Keratinocyte (primary cell): ENCODE measurements at regions not wholly inside any gene's neighbourhood (a gene's known extent, or its start where the extent isn't known, plus 50 kb on each side); places are given as distances from the start of the nearest gene placed in this dataset.

Source experiments
- DNase-seq: peaks from one replicate; pipeline ENCODE4 v3.0.0-alpha.2; 2011; ENCODE audit warnings: low read depth, missing footprints, low spot score
- FAIRE-seq: peaks from 2 replicates; lab custom pipeline; 2011; peaks lifted over from hg19 to GRCh38; lab: Jason Lieb, UNC
- H2AFZ ChIP-seq: 2 replicates; pipeline ENCODE4 v1.6.0; 2012; ENCODE audit warnings: low read length, control low read depth, inconsistent platforms; ENCODE audit not compliant: control insufficient read depth
- H3K27ac ChIP-seq: 2 replicates; pipeline ENCODE4 v1.5.1; 2011; ENCODE audit warnings: low read length; ENCODE audit not compliant: control insufficient read depth, insufficient read depth
- H3K27me3 ChIP-seq: 3 replicates; pipeline ENCODE4 v1.6.0; 2011; ENCODE audit warnings: low read length; ENCODE audit not compliant: control insufficient read depth, insufficient read depth; ENCODE audit errors: extremely low read depth
- H3K36me3 ChIP-seq, 2 experiments: 2 replicates in 1 of 2; 3 replicates in 1 of 2; pipeline ENCODE4 v1.5.1; 2011; ENCODE audit warnings: low read length in 2 of 2, mild to moderate bottlenecking in 1 of 2; ENCODE audit not compliant: control insufficient read depth in 2 of 2, insufficient read depth in 2 of 2; ENCODE audit errors: extremely low read depth in 1 of 2
- H3K4me1 ChIP-seq: 3 replicates; pipeline ENCODE4 v1.5.1; 2011; ENCODE audit warnings: low read length; ENCODE audit not compliant: control insufficient read depth, insufficient read depth; ENCODE audit errors: extremely low read depth
- H3K4me2 ChIP-seq: 3 replicates; pipeline ENCODE4 v1.6.0; 2011; ENCODE audit warnings: low read depth, low read length; ENCODE audit not compliant: control insufficient read depth, insufficient read depth; ENCODE audit errors: extremely low read depth
- H3K4me3 ChIP-seq, 3 experiments: fragments of 200-600 bp in 1 of 3; sonication (generic) in 1 of 3; 2 replicates in 2 of 3; 3 replicates in 1 of 3; pipeline ENCODE4 v1.5.1; 2011 to 2016; ENCODE audit warnings: low read length in 3 of 3, mild to moderate bottlenecking in 3 of 3, control low read depth in 2 of 3, inconsistent platforms in 1 of 3, low read depth in 1 of 3, mixed read lengths in 1 of 3, mixed run types in 1 of 3, moderate library complexity in 1 of 3; ENCODE audit not compliant: control insufficient read depth in 2 of 3, insufficient read depth in 2 of 3; ENCODE audit errors: extremely low read depth in 1 of 3
- H3K79me2 ChIP-seq: 2 replicates; pipeline ENCODE4 v1.6.0; 2012; ENCODE audit warnings: low read length; ENCODE audit not compliant: control insufficient read depth, insufficient read depth
- H3K9ac ChIP-seq: 3 replicates; pipeline ENCODE4 v1.6.0; 2011; ENCODE audit warnings: low read length; ENCODE audit not compliant: control insufficient read depth, insufficient read depth; ENCODE audit errors: extremely low read depth
- H3K9me1 ChIP-seq: 3 replicates; pipeline ENCODE4 v1.6.0; 2011; ENCODE audit warnings: low read length; ENCODE audit not compliant: control insufficient read depth, insufficient read depth; ENCODE audit errors: extremely low read depth
- H3K9me3 ChIP-seq: 2 replicates; pipeline ENCODE4 v1.5.1; 2012; ENCODE audit warnings: low read depth, low read length; ENCODE audit not compliant: control insufficient read depth
- H4K20me1 ChIP-seq: 3 replicates; pipeline ENCODE4 v1.6.0; 2011; ENCODE audit warnings: low read length; ENCODE audit not compliant: control insufficient read depth, insufficient read depth; ENCODE audit errors: extremely low read depth
- EZH2 ChIP-seq: IDR thresholded peaks from one replicate; pipeline ENCODE4 v1.6.1; 2012; ENCODE audit warnings: inconsistent platforms, mild to moderate bottlenecking, low read length, moderate library complexity
- dilution Hi-C: fragments of 300-500 bp; cut with MboI; formaldehyde crosslinking; loops from one replicate; pipeline ENCODE4 v1.7.0; 2020; ENCODE audit warnings: low sequenced_read_pairs; ENCODE audit not compliant: extremely low pct_ligation_motif_present
- TF ChIP-seq, protein P1 (sequence below), 3 experiments: IDR thresholded peaks in 1 of 3; conservative IDR thresholded peaks in 1 of 3; optimal IDR thresholded peaks in 1 of 3; 2 replicates in 2 of 3; 3 replicates in 1 of 3; pipeline versions ENCODE3 to v1.5.1; 2011; ENCODE audit warnings: low read length in 3 of 3, mild to moderate bottlenecking in 3 of 3, moderate library complexity in 2 of 3, control low read depth in 1 of 3, inconsistent platforms in 1 of 3; ENCODE audit not compliant: insufficient read depth in 2 of 3; ENCODE audit errors: extremely low read depth in 1 of 3

DNA sequence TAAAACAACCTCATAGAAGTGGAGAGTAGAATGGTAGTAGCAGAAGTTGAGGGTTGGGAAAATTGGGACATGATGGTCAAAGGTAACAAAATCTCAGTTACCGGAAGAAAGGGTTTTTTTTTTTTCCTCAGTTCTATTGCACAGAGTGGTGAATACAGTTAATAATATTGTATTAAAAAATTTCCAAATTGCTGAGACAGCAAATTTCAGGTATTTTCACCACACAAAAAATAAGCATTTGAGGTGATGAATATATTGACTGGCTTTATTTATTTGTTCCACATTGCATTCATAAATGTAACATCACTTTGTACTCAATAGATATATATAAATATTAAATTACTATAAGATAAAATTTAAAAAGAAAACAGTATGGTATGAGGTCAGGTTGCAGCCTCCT lies 373.8 kb downstream of the ETV1 start:
- FAIRE-seq (no peak), DNase-seq (no peak)
- dilution Hi-C loops: no loop called here
- Histone ChIP-seq H3K4me1 (no peaks in the 10 kb centered on the region), H3K27ac (no peak overlapping the region), H3K9me1 (no peaks in the 10 kb centered on the region), H3K27me3 (no peaks in the 10 kb centered on the region), H3K9ac (no peak overlapping the region), H2AFZ (no peak overlapping the region), H3K4me2 (no peak overlapping the region), H3K9me3 (no peaks in the 10 kb centered on the region), H4K20me1 (no peaks in the 10 kb centered on the region), H3K4me3 (no peak overlapping the region), H3K36me3 (no peaks in the 10 kb centered on the region), H3K79me2 (no peaks in the 10 kb centered on the region)
- TF ChIP-seq, protein P1, sequence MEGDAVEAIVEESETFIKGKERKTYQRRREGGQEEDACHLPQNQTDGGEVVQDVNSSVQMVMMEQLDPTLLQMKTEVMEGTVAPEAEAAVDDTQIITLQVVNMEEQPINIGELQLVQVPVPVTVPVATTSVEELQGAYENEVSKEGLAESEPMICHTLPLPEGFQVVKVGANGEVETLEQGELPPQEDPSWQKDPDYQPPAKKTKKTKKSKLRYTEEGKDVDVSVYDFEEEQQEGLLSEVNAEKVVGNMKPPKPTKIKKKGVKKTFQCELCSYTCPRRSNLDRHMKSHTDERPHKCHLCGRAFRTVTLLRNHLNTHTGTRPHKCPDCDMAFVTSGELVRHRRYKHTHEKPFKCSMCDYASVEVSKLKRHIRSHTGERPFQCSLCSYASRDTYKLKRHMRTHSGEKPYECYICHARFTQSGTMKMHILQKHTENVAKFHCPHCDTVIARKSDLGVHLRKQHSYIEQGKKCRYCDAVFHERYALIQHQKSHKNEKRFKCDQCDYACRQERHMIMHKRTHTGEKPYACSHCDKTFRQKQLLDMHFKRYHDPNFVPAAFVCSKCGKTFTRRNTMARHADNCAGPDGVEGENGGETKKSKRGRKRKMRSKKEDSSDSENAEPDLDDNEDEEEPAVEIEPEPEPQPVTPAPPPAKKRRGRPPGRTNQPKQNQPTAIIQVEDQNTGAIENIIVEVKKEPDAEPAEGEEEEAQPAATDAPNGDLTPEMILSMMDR (optimal IDR thresholded peaks at IDR 0.05 in 1 of 3, IDR thresholded peaks at IDR 0.05 in 1 of 3, conservative IDR thresholded peaks at IDR 0.05 in 1 of 3; ENCODE audit: extremely low read depth in 1 of 3, insufficient read depth in 2 of 3, low read length in 3 of 3): no peak
- no peak for TF ChIP-seq EZH2

DNA sequence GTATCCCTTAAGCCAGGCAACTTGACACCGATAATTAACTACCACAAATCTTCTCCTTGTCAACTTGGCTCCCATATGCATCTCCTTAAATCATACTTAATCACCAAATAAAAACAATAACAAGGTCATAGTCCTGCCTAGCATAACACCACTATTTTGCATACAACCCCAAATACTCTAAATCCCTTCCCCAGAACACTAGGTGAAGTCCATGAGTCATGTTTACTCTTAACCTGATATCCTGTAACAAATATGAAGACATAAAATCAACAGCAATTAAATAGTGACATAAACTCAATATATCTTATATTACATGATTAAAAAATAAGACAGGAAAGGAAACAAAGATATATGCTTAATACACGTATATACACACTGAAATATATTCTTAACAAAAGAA lies 362.0 kb downstream of the ETV1 start:
- no peak overlapping the region for H3K4me3 ChIP-seq
- no peak overlapping the region for H3K27ac ChIP-seq
- TF ChIP-seq, protein P1 (optimal IDR thresholded peaks at IDR 0.05 in 1 of 3, IDR thresholded peaks at IDR 0.05 in 1 of 3, conservative IDR thresholded peaks at IDR 0.05 in 1 of 3; ENCODE audit: extremely low read depth in 1 of 3, insufficient read depth in 2 of 3, low read length in 3 of 3): no peak
- TF ChIP-seq EZH2: no peak
- H3K4me2 ChIP-seq: no peak overlapping the region
- H3K9me3 ChIP-seq: no peaks in the 10 kb centered on the region
- no peaks in the 10 kb centered on the region for H3K27me3 ChIP-seq
- no peaks in the 10 kb centered on the region for H3K36me3 ChIP-seq
- peaks cover 2% of the 10 kb centered on the region for H3K4me1 ChIP-seq
- H3K9ac ChIP-seq: no peak overlapping the region
- DNase-seq: no peak
- no peaks in the 10 kb centered on the region for H4K20me1 ChIP-seq
- no peak for FAIRE-seq
- dilution Hi-C loops: no loop called here
- H3K9me1 ChIP-seq: no peaks in the 10 kb centered on the region
- no peaks in the 10 kb centered on the region for H3K79me2 ChIP-seq
- H2AFZ ChIP-seq: no peak overlapping the region
